Neural cell (in vitro differentiated cells): ENCODE measurements at regions not wholly inside any gene's neighbourhood (a gene's known extent, or its start where the extent isn't known, plus 50 kb on each side); places are given as distances from the start of the nearest gene placed in this dataset.

Experiments
- H2AFZ ChIP-seq: fragments of 200-600, 300-800 bp; sonication (generic), shearing (Covaris generic); 2 replicates; pipeline ENCODE4 v1.6.0; 2014; ENCODE audit warnings: low read depth, mild to moderate bottlenecking, antibody characterized with exemption, low read length, moderate library complexity
- H3F3A ChIP-seq: fragments of 200-600 bp; shearing (Covaris generic); 2 replicates; pipeline ENCODE4 v1.6.1; 2016; ENCODE audit warnings: mild to moderate bottlenecking, moderate library complexity, mixed read lengths, antibody characterized with exemption, low read length; ENCODE audit not compliant: insufficient read depth, poor library complexity, severe bottlenecking
- H3K27ac ChIP-seq: fragments of 200-600, 300-800 bp; sonication (generic), shearing (Covaris generic); 2 replicates; pipeline ENCODE4 v1.5.1; 2014; ENCODE audit warnings: mild to moderate bottlenecking, low read length, moderate library complexity
- H3K27me3 ChIP-seq: fragments of 300-800, 200-600 bp; sonication (generic), shearing (Covaris generic); 2 replicates; pipeline ENCODE4 v1.6.0; 2014; ENCODE audit warnings: mild to moderate bottlenecking, low read depth, low read length, moderate library complexity; ENCODE audit not compliant: insufficient read depth
- H3K36me3 ChIP-seq: fragments of 300-800, 200-600 bp; sonication (generic), shearing (Covaris generic); 2 replicates; pipeline ENCODE4 v1.5.1; 2014; ENCODE audit warnings: mild to moderate bottlenecking, antibody characterized with exemption, low read length, moderate library complexity; ENCODE audit not compliant: insufficient read depth
- H3K4me2 ChIP-seq: fragments of 300-800, 200-600 bp; sonication (generic), shearing (Covaris generic); 2 replicates; pipeline ENCODE4 v1.6.0; 2014; ENCODE audit warnings: mild to moderate bottlenecking, low read length
- H3K4me3 ChIP-seq: fragments of 300-800, 200-600 bp; sonication (generic), shearing (Covaris generic); 2 replicates; pipeline ENCODE4 v1.5.1; 2014; ENCODE audit warnings: mild to moderate bottlenecking, low read length, moderate library complexity
- H3K79me2 ChIP-seq: fragments of 200-600 bp; shearing (Covaris generic); replicated peaks from 2 replicates; pipeline ENCODE4 v1.6.0; 2014; ENCODE audit warnings: mild to moderate bottlenecking, low read length, moderate library complexity; ENCODE audit not compliant: insufficient read depth
- H3K9ac ChIP-seq: fragments of 300-800, 200-600 bp; sonication (generic), shearing (Covaris generic); 2 replicates; pipeline ENCODE4 v1.6.1; 2016; ENCODE audit warnings: mild to moderate bottlenecking, low read length, mixed read lengths
- H3K9me2 ChIP-seq: fragments of 200-600 bp; shearing (Covaris generic); 2 replicates; pipeline ENCODE4 v1.6.1; 2016; ENCODE audit warnings: mild to moderate bottlenecking, low read length, mixed read lengths; ENCODE audit not compliant: insufficient read depth
- H3K9me3 ChIP-seq: fragments of 200-600, 300-800 bp; sonication (generic), shearing (Covaris generic); 2 replicates; pipeline ENCODE4 v1.6.1; 2016; ENCODE audit warnings: mild to moderate bottlenecking, mixed run types, low read length, moderate library complexity, mixed read lengths
- H4K20me1 ChIP-seq: fragments of 200-600 bp; shearing (Covaris generic); 2 replicates; pipeline ENCODE4 v1.6.1; 2016; ENCODE audit warnings: mild to moderate bottlenecking, mixed run types; ENCODE audit not compliant: insufficient read depth
- EP300 ChIP-seq: fragments of 450-650 bp; conservative IDR thresholded peaks from 2 replicates; pipeline ENCODE4 v1.6.1; 2014; ENCODE audit warnings: antibody characterized with exemption, mild to moderate bottlenecking, moderate library complexity; ENCODE audit not compliant: poor library complexity, severe bottlenecking
- EZH2 ChIP-seq: fragments of 200-600, 300-800 bp; shearing (Covaris generic), sonication (generic); IDR thresholded peaks from 2 replicates; pipeline ENCODE4 v1.6.1; 2014; ENCODE audit warnings: antibody characterized with exemption, low read length, borderline replicate concordance, mild to moderate bottlenecking; ENCODE audit not compliant: insufficient read depth, poor library complexity, severe bottlenecking
- MXI1 ChIP-seq: fragments of 450-650 bp; conservative IDR thresholded peaks from 2 replicates; pipeline ENCODE4 v1.6.1; 2014; ENCODE audit warnings: antibody characterized with exemption, mild to moderate bottlenecking; ENCODE audit not compliant: poor library complexity, severe bottlenecking
- POLR2AphosphoS5 ChIP-seq: IDR thresholded peaks from 2 replicates; pipeline ENCODE4 v1.6.1; 2012
- RAD21 ChIP-seq: fragments of 450-650 bp; conservative IDR thresholded peaks from 2 replicates; pipeline ENCODE4 v1.6.1; 2014; ENCODE audit warnings: antibody characterized with exemption, mild to moderate bottlenecking, moderate library complexity
- REST ChIP-seq: IDR thresholded peaks from 2 replicates; pipeline ENCODE4 v1.6.1; 2012; ENCODE audit warnings: borderline replicate concordance
- SMC3 ChIP-seq: fragments of 450-650 bp; conservative IDR thresholded peaks from 2 replicates; pipeline ENCODE4 v1.6.1; 2014; ENCODE audit warnings: antibody characterized with exemption, mild to moderate bottlenecking, moderate library complexity; ENCODE audit not compliant: poor library complexity
- TAF1 ChIP-seq: IDR thresholded peaks from 2 replicates; pipeline ENCODE4 v1.6.1; 2012; ENCODE audit warnings: low read depth
- TF ChIP-seq, protein P1 (sequence below): fragments of 450-650 bp; IDR thresholded peaks from 2 replicates; pipeline ENCODE4 v1.5.1; 2014; ENCODE audit warnings: antibody characterized with exemption, mild to moderate bottlenecking, moderate library complexity; ENCODE audit not compliant: poor library complexity, severe bottlenecking

DNA sequence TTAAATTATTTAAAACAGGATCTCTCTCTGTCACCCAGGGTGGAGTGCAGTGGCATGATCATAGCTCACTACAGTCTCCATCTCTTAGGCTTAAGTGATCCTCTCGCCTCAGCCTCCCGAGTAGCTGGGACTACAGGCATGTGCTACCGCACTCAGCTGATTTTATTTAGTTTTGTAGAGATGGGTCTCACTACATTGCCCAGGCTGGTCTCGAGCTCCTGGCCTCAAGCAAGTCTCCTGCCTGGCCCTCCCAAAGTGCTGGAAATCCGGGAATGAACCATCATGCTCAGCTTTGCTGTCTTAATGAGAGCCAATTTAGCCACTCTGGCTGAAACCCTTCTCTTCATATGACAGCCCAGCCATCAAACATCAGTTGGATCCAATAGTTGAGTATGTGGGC lies 53.3 kb upstream of the NRP1 start:
- Histone ChIP-seq H3K79me2 (no peaks in the 10 kb centered on the region), H3K27me3 (no peaks in the 10 kb centered on the region), H3K27ac (no peak overlapping the region), H3K4me3 (no peak overlapping the region), H3K9me2 (no peaks in the 10 kb centered on the region), H3F3A (no peaks in the 10 kb centered on the region), H4K20me1 (no peaks in the 10 kb centered on the region), H3K4me2 (no peak overlapping the region), H3K36me3 (no peaks in the 10 kb centered on the region), H2AFZ (no peak overlapping the region), H3K9me3 (no peaks in the 10 kb centered on the region), H3K9ac (no peak overlapping the region)
- TF ChIP-seq, protein P1, sequence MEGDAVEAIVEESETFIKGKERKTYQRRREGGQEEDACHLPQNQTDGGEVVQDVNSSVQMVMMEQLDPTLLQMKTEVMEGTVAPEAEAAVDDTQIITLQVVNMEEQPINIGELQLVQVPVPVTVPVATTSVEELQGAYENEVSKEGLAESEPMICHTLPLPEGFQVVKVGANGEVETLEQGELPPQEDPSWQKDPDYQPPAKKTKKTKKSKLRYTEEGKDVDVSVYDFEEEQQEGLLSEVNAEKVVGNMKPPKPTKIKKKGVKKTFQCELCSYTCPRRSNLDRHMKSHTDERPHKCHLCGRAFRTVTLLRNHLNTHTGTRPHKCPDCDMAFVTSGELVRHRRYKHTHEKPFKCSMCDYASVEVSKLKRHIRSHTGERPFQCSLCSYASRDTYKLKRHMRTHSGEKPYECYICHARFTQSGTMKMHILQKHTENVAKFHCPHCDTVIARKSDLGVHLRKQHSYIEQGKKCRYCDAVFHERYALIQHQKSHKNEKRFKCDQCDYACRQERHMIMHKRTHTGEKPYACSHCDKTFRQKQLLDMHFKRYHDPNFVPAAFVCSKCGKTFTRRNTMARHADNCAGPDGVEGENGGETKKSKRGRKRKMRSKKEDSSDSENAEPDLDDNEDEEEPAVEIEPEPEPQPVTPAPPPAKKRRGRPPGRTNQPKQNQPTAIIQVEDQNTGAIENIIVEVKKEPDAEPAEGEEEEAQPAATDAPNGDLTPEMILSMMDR: no peak
- TF ChIP-seq POLR2AphosphoS5 (no peak), RAD21 (no peak), EZH2 (no peak), SMC3 (no peak), EP300 (no peak)

DNA sequence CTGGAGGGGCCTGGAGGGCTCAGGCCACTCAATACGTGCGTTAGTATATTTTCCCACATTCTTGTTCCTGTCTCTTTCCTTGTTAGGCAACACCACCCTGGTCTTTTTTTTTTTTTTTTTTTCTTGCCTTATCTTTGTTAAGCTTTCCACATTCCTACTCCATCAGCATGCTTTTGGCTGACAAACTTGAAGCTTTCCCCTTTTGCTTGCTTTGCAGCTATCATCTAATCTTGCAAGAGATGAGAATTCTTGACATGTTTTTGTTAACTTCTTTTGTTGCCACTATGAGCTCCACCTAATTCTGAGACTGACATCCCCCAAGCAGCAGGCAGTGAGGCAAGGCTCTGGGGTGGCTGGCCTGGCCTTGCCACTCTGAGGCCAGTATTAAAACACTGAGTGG lies 52.5 kb upstream of the NRP1 start:
- no peaks in the 10 kb centered on the region for H4K20me1 ChIP-seq
- no peaks in the 10 kb centered on the region for H3K79me2 ChIP-seq
- no peaks in the 10 kb centered on the region for H3F3A ChIP-seq
- TF ChIP-seq SMC3: no peak
- TF ChIP-seq EP300: no peak
- TF ChIP-seq, protein P1: no peak
- TF ChIP-seq RAD21: no peak
- TF ChIP-seq POLR2AphosphoS5: no peak
- no peak for TF ChIP-seq EZH2
- TF ChIP-seq REST: no peak
- TF ChIP-seq TAF1: no peak
- no peak for TF ChIP-seq MXI1
- H3K27ac ChIP-seq: no peak overlapping the region
- H3K9me2 ChIP-seq: no peaks in the 10 kb centered on the region
- H3K9ac ChIP-seq: no peak overlapping the region
- no peak overlapping the region for H2AFZ ChIP-seq
- H3K9me3 ChIP-seq: no peaks in the 10 kb centered on the region
- no peaks in the 10 kb centered on the region for H3K27me3 ChIP-seq
- no peaks in the 10 kb centered on the region for H3K36me3 ChIP-seq
- no peak overlapping the region for H3K4me3 ChIP-seq
- no peak overlapping the region for H3K4me2 ChIP-seq
